Spleen (tissue), 7 donors: ENCODE measurements at regions not wholly inside any gene's neighbourhood (a gene's known extent, or its start where the extent isn't known, plus 50 kb on each side); places are given as distances from the start of the nearest gene placed in this dataset.

Experiments
- CTCF ChIP-seq, 11 experiments: fragments of 200-600 bp in 7 of 11; fragments of 450-650 bp in 4 of 11; sonication (generic) in 4 of 11; IDR thresholded peaks in 8 of 11; conservative IDR thresholded peaks in 3 of 11; 1 replicate in 7 of 11; 2 replicates in 4 of 11; pipeline versions ENCODE4 v1.4.0 to v1.8.0; 2016 to 2021; ENCODE audit warnings: antibody characterized with exemption in 11 of 11, inconsistent platforms in 4 of 11, mild to moderate bottlenecking in 1 of 11
- POLR2AphosphoS5 ChIP-seq, 3 donors: sonication (generic); formaldehyde crosslinking; IDR thresholded peaks; one replicate each; pipeline ENCODE4 v1.5.1; 2017; ENCODE audit warnings: antibody characterized with exemption in 3 of 3
- donor health status: DM: no; HTN: no; CAD: no; lungs with moderate emphysema.
- donor health status: DM: no; HTN: no; CAD: no.
- donor health status: DM: no; HTN: no; CAD: no.

- no peak for TF ChIP-seq POLR2AphosphoS5 (IDR thresholded peaks at IDR 0.05)
- TF ChIP-seq CTCF (IDR thresholded peaks at IDR 0.05 in 8 of 11, conservative IDR thresholded peaks at IDR 0.05 in 3 of 11) = no peak
These were observed 127.0 kb upstream of the RPL38 start for GRCh38 chr17:74076446-74076845.
